ENCODE measurements at regions not wholly inside any gene's neighbourhood (a gene's known extent, or its start where the extent isn't known, plus 50 kb on each side); places are given as distances from the start of the nearest gene placed in this dataset.

DNA sequence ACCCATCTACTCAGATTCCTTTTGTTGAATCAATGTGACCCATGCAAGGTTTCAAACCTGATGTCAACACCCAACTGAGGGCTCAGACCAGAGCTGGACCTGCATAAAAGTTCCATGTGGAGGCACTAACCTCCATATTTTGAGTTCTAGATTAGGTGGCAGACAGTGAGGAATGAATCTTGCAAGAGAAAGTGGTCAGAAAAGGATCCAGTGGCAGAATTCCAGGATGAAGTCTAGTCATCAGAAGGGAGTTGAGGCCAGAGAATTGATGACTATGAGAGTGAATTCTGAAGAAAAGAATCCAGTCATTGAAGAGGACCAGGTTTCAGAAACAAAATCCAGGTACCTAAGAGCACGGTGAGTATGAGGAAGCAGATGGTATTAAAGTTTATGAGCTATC lies 205.1 kb upstream of the RGMB start:
- DNase-seq (ENCODE audit: low read depth) = no peak

DNA sequence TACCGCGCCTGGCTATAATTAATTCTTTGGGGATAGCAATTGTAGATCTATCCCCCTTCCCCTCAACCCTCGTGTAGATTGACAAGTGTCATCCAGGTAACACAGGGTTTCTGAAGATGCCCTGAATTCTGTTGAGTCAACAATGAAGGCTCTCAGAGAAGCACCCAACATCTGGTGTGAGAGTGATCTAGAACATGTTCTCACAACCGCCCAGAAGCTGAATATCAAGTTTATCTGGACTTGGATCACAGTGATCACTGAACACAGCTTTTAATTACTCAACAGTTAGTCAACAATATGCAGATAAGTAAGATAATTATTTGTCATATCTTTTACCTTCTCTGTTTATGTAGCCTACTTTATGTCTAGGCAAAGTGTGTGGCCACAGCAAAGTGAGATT lies 204.2 kb upstream of the RGMB start:
- DNase-seq (ENCODE audit: low read depth) = no peak

DNA sequence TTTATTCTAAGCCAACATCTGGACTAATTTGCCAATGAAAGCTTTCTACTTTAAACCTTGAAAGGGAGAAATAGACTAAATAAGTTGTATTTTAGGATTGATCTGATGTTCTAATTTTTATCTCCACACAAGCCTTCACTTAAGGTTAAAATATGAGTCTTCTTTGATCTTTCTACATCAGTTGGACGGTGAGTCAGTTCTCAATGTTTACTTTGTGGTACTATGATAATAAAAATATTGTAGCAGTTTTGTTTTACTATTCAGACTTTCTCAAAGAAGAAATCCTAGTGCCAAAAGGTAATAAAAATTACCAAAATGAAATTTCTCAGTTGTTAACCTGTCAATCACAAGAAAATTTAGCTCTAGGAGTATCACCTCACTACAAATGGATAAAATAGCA lies 203.5 kb upstream of the RGMB start:
- no peak for DNase-seq (ENCODE audit: low read depth)

DNA sequence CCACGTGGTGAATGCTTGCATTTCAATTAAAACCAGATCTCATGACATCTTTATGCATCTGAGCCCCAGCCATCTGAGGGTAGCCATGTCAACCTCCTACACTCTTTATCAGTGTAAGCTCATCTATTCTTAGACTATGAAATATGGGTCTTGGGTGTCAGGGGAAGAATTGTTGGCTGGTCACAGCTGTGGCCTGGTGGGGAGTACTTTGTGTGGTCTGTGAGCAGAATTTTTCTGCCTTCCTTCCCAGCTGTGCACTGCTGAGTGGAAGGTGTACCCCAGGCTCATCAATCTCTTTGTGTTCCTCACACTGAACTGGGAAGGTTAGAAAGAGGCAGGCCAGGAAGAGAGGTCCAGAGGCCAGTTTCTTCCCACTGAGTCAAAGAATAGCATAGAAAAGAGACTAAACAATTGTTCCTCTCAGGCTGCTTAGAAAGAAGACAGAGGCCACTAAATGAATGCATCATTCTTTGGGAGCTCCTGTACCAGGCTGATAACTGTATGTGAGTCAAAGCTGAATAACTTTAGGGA lies 202.7 kb upstream of the RGMB start:
- DNase-seq (ENCODE audit: low read depth) = no peak

- no peak for DNase-seq (ENCODE audit: low read depth)
Measured at GRCh38 chr5:98573834-98574320, 199.6 kb upstream of the RGMB start.

DNA sequence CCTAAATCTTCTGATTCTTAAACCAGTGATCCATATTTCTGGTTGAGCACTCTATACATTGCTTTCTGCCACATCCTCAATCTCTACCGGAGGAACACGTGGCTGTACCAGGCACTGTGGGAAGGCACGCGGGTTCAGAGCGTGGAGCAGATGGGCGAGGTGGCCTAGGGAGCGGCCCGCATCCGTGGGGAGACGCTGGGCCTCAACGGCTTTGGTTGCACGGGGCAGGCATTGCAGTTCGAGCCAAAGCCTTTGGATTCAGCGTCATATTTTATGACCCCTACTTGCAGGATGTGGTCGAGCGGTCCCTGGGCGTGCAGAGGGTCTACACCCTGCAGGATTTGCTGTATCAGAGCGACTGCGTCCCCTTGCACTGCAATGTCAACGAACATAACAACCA lies 197.2 kb upstream of the RGMB start:
- DNase-seq (ENCODE audit: low read depth) = no peak

GRCh38 chr5:98578438-98578837 lies 195.0 kb upstream of the RGMB start:
- DNase-seq (ENCODE audit: low read depth) = no peak

DNA sequence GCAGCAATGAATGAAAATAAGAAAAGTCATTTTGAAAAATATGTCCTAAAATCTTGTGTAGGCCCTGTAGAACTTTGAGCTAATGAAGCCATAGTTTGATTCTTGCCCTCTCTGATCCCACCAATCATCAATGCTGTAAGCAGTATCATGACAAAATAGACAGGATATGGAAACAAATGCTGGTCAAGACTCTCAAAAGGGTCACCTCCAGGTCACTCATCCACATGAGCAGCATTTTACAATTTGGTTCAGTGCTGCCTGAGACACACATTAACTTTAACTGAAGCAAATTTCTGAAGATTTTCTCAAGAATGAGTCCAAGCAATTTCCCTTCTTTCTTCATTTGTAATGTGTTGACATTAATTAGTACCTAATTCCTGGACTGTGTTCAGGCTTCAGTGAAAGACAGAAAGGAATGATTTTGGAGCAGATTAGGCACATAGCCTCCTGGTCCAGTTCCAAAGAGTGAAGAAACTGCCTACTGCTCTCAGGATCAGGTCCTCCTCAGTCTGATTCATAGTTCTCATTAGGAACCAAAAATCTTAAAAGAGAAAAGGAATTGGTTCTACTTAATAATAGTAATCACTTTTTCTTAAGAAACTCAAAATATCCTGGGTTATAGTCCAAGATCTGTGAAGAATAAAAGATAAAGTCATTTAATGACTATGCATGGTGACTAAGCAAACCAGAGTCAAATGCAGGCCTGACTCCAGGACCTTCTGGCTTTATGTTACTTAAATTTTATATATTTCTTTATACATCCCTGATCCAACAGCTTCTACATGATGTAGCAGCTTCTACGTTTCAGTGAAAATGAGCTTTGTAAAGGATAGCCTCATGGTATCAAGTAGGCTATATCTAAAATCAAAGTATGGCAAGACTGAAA lies 192.1 kb upstream of the RGMB start:
- no peak for DNase-seq (ENCODE audit: low read depth)

DNA sequence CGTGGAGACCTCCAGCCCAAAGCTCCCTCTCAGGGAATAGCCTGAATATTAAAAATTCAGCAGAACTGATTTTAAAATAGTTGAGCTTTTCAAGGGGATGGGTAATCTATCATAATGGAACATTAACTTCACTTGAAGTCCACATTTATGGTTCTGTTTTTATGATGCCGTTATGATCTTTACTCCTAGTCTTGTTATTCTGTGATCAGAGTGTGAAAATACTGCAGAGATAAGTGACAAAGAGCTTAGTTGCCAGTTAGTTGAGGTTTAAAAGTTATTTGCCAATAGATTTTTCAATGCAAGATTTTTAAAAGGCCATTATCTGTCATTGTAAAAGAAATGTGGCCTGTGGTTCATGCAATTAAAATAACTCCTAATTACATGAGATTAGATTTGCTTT lies 189.9 kb upstream of the RGMB start:
- DNase-seq (ENCODE audit: low read depth) = no peak

DNA sequence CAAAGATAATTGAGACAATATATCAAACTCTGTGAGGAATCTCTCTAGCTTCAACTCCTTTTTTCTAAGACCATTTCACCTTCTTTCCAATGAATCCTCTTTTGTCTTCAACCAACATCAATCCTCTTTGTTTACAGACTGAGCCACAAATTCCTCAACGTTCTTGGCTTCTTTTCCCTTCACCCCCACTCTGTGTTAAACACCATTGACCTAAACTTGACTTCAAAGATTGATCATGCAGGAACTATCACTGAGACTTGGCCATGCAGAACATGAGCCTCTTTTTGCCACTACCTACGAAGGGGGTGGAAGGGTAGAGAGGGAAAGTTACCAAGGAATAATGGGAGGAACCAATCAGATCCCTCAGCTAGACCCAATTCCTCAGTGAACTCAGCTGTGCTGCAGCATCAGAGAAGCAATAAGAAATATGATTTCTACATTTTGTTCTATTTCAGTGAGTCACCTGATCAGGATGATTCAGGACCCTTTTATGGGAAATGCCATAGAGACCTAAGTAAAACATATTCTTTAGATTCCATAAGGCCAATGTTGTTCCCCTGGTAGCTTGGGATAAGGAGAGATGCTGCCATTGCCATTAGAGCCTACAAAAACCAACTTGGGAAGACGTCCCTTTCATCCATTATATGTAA lies 187.7 kb upstream of the RGMB start:
- DNase-seq (ENCODE audit: low read depth) = no peak

GRCh38 chr5:98586581-98586980 lies 186.9 kb upstream of the RGMB start:
- no peak for DNase-seq (ENCODE audit: low read depth)

GRCh38 chr5:98587166-98587565 lies 186.3 kb upstream of the RGMB start:
- no peak for DNase-seq (ENCODE audit: low read depth)

DNA sequence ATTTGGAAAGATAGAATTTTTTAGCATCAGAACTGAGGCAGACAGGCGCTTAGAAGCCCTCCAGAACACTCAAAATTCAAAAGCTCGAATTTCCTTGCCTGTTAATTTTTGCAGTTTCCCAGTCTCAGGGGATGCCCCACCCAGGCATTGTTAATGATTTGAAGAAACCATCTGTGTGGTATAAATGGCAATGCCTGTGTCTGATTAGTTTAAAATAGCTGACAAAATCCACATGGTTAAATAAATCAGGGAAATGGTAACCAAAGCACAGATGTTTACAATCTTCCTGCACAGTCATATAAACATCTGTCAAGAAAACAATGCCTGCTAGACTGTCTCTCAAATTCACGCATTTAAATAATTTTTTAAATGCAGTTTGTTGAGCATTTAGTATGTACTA lies 185.2 kb upstream of the RGMB start:
- no peak for DNase-seq (ENCODE audit: low read depth)

DNA sequence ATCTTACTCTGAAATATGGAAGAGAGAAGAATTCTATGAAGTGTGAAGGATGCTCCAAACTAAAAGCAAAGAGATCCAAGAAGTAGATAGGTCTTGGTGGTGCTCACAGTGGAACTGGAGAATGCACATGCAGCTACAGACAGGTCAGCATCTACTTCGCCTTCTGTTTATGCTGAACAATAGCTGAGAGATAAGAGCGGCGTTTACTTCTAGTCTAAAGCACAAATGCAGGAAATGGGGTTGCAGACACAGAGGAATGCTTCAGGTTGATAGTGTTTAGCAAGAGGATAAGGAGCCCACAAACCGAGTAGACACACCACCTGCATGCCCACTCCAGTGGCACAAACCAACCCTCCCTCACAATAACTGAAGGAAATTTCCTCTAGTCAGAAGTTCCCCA lies 180.0 kb upstream of the RGMB start:
- DNase-seq (ENCODE audit: low read depth) = peak; percentile 40

DNA sequence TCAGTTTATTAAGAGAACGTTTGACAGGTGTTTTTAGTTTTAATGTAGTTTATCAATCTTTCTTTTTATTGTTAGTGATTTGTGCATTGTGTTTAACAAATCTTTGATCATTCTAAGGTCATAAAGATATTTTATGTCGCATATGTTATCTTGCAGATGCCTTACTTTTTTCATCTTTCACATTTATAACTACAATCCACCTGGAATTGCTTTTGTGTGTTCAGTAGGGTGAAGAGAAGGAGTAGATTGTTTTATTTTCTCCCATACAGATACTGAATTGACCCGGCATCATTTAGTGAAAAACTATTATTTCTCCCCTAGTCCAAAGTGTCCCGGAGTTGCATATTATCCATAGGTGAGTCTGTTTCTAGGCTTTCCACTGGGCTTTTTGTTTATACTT lies 179.4 kb upstream of the RGMB start:
- no peak for DNase-seq (ENCODE audit: low read depth)

DNA sequence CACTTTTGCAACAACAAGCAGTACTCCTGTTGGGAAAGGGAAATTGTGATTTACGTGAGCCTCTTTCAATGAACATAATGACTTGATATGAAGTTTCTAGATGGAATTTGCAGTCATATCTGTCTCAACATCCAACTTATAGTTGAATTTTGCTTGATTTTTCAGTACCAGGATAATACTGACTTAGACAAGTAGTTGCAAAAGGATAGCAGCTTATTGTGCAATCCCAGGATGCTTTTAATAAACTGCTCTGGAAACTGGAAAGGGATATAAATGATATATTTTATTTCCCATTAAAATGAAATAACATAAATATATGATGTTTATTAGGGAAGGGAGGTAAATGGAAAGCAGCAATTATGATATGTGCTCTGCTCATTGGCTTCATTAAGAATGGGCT lies 174.4 kb upstream of the RGMB start:
- DNase-seq (ENCODE audit: low read depth) = no peak

DNA sequence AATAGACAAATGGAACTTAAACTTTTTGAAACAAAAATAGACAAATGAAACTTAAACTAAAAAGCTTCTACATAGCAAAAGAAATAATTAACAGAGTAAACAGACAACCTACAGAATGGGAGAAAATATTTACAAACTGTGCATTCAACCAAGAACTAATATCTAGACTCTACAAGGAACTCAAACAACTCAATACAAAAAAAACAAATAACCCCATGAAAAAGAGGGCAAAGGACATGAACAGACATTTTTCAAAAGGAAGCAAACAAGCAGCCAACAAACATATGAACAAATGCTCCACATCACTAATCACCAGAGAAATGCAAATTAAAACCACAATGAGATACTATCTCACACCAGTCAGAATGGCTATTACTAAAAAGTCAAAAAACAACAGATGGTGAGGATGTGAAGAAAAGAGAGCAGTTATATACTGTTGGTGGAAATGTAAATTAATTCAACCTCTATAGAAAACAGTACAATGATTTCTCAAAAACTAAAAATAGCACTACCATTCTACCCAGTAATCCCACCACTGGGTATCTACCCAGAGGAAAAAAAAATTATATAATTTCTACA lies 170.8 kb upstream of the RGMB start:
- DNase-seq (ENCODE audit: low read depth) = no peak

GRCh38 chr5:98603456-98603855 lies 170.0 kb upstream of the RGMB start:
- DNase-seq (ENCODE audit: low read depth) = no peak

DNA sequence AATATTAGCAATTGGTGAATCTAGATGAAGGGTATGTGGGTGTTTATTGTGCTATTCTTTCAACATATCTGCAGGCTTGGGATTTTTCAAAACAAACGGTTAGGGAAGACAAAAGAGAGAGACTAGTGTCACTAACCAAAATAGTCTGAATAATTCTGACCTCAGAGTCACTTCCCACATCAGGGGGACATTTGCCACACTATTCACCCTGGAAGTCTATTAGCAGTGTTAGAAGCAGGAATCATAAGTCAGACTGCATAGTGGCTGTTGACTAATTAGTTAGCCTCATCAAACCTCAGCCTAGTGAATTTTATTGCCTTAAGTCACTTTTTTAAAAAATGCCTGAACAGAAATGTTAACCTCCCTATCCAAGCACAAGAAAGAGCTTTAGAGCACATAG lies 169.2 kb upstream of the RGMB start:
- no peak for DNase-seq (ENCODE audit: low read depth)

DNA sequence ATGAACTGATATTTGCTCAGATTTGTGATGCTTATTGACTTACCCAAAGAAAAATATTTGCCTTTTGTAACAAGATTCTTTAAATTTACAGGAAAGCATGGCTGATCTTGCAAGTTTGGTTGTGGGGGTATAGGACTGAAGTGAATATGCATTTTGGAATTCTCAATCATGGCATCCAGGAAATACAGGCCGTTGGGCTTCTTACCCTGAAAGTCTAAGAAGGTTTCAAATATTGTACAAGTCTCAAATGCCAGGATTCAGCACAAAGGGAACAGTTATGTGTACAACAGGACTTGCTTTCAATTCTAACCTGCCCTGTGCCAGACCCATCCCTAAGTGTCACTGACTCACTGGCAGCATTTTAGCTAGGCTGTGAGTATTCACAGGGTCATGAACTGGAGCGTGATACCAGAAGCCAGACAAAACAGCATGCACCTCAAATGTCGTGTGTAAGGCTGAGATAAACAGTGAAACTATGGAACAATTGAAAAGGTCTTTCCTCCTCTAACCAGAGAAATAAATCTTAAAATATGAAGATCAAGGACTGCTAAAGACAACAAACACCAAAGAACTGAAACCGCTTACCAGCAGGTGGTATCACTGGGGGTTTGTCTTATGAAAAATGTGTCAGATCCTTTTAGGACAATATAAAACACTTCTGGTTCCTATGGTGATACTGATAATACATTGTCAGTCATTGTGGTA lies 168.6 kb upstream of the RGMB start:
- DNase-seq (ENCODE audit: low read depth) = no peak

DNA sequence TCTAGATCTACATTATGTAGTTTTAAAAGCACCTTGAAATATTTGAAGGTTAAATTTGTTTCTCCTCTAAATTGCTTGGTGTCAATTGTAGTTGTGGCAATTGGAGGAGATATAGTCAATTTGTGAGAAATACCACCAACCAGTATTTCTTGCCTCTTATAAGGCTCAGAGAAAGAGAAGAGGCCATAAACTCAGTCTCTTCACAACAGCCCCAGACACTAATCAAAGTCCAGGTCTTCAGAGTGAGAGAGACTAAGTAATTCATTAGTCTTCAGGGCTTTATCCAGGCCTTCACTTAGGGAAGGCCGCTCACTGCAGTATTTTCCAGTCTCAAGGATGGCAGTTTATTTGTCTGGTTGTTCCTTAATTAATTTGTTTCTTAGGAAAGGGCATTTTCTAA lies 168.0 kb upstream of the RGMB start:
- DNase-seq (ENCODE audit: low read depth) = no peak

DNA sequence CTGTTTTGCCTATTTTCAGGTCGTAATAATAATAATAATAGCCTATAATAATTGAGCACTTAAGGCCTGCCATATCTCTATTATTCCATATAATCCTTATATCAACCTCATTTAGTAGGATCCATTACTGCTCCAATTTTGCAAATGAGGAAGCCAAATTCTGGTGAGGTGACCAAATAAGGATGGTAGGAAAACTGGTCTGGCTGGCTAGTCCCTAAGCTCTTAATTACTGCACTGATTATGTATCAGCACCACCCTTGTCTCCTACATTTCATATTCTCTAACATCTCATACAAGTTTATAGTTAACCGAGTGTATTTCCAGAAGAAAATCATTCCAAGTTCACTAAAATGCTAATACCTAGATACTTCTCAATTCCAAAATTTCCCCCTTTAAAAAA lies 166.5 kb upstream of the RGMB start:
- no peak for DNase-seq (ENCODE audit: low read depth)

Data from CMK (cell line).